COLO668 (cell line): ENCODE measurements at regions not wholly inside any gene's neighbourhood (a gene's known extent, or its start where the extent isn't known, plus 50 kb on each side); places are given as distances from the start of the nearest gene placed in this dataset.
"Not testable (repeated sequence)": the region's sequence is repeated elsewhere in the genome, so short reads cannot be mapped to it uniquely, and the experiment has no call there.

Source experiments
- DNase-seq: peaks from one replicate; lab custom pipeline; 2025; ENCODE audit not compliant: unreplicated experiment; lab: John Stamatoyannopoulos, UW

- no peak for DNase-seq
Observed at GRCh38 chr14:59038746-59039145, 149.7 kb upstream of the DAAM1 start.

GRCh38 chr14:59041308-59041707, 147.2 kb upstream of the DAAM1 start:
- DNase-seq: no peak

GRCh38 chr14:59044707-59045106, 143.8 kb upstream of the DAAM1 start:
- no peak for DNase-seq

- no peak for DNase-seq
Observed at GRCh38 chr14:59046746-59047145, 141.7 kb upstream of the DAAM1 start.

- no peak for DNase-seq
Observed at GRCh38 chr14:59055006-59055405, 133.5 kb upstream of the DAAM1 start.

GRCh38 chr14:59055439-59056045, 132.9 kb upstream of the DAAM1 start:
- peak; percentile 27 for DNase-seq

- DNase-seq: no peak
Observed at GRCh38 chr14:59057551-59057950, 130.9 kb upstream of the DAAM1 start.

- DNase-seq: not testable (repeated sequence)
Observed at GRCh38 chr14:59058776-59059175, 129.7 kb upstream of the DAAM1 start.

- no peak for DNase-seq
Observed at GRCh38 chr14:59060841-59061240, 127.6 kb upstream of the DAAM1 start.

- DNase-seq: no peak
Observed at GRCh38 chr14:59061292-59061691, 127.2 kb upstream of the DAAM1 start.

GRCh38 chr14:59063259-59063658, 125.2 kb upstream of the DAAM1 start:
- DNase-seq: no peak

- no peak for DNase-seq
Observed at GRCh38 chr14:59067127-59067894, 121.2 kb upstream of the DAAM1 start.

GRCh38 chr14:59069163-59069854, 119.2 kb upstream of the DAAM1 start:
- DNase-seq: no peak

GRCh38 chr14:59075506-59075905, 113.0 kb upstream of the DAAM1 start:
- no peak for DNase-seq

- DNase-seq: no peak
Observed at GRCh38 chr14:59081720-59082119, 106.7 kb upstream of the DAAM1 start.

- DNase-seq: no peak
Observed at GRCh38 chr14:59085207-59085739, 103.2 kb upstream of the DAAM1 start.

GRCh38 chr14:59086241-59086882, 102.1 kb upstream of the DAAM1 start:
- DNase-seq: no peak

GRCh38 chr14:59087240-59087639, 101.2 kb upstream of the DAAM1 start:
- no peak for DNase-seq

- no peak for DNase-seq
Observed at GRCh38 chr14:59087711-59088110, 100.8 kb upstream of the DAAM1 start.

- no peak for DNase-seq
Observed at GRCh38 chr14:59090572-59090971, 97.9 kb upstream of the DAAM1 start.

GRCh38 chr14:59091404-59091803, 97.1 kb upstream of the DAAM1 start:
- no peak for DNase-seq
